Keratinocyte (primary cell): ENCODE measurements at regions not wholly inside any gene's neighbourhood (a gene's known extent, or its start where the extent isn't known, plus 50 kb on each side); places are given as distances from the start of the nearest gene placed in this dataset.

Experiments used
- DNase-seq: peaks from one replicate; pipeline ENCODE4 v3.0.0-alpha.2; 2011; ENCODE audit warnings: low read depth, missing footprints, low spot score
- FAIRE-seq: peaks from 2 replicates; lab custom pipeline; 2011; peaks lifted over from hg19 to GRCh38; lab: Jason Lieb, UNC
- H2AFZ ChIP-seq: 2 replicates; pipeline ENCODE4 v1.6.0; 2012; ENCODE audit warnings: low read length, control low read depth, inconsistent platforms; ENCODE audit not compliant: control insufficient read depth
- H3K27ac ChIP-seq: 2 replicates; pipeline ENCODE4 v1.5.1; 2011; ENCODE audit warnings: low read length; ENCODE audit not compliant: control insufficient read depth, insufficient read depth
- H3K27me3 ChIP-seq: 3 replicates; pipeline ENCODE4 v1.6.0; 2011; ENCODE audit warnings: low read length; ENCODE audit not compliant: control insufficient read depth, insufficient read depth; ENCODE audit errors: extremely low read depth
- H3K36me3 ChIP-seq, 2 experiments: 2 replicates in 1 of 2; 3 replicates in 1 of 2; pipeline ENCODE4 v1.5.1; 2011; ENCODE audit warnings: low read length in 2 of 2, mild to moderate bottlenecking in 1 of 2; ENCODE audit not compliant: control insufficient read depth in 2 of 2, insufficient read depth in 2 of 2; ENCODE audit errors: extremely low read depth in 1 of 2
- H3K4me1 ChIP-seq: 3 replicates; pipeline ENCODE4 v1.5.1; 2011; ENCODE audit warnings: low read length; ENCODE audit not compliant: control insufficient read depth, insufficient read depth; ENCODE audit errors: extremely low read depth
- H3K4me2 ChIP-seq: 3 replicates; pipeline ENCODE4 v1.6.0; 2011; ENCODE audit warnings: low read depth, low read length; ENCODE audit not compliant: control insufficient read depth, insufficient read depth; ENCODE audit errors: extremely low read depth
- H3K4me3 ChIP-seq, 3 experiments: fragments of 200-600 bp in 1 of 3; sonication (generic) in 1 of 3; 2 replicates in 2 of 3; 3 replicates in 1 of 3; pipeline ENCODE4 v1.5.1; 2011 to 2016; ENCODE audit warnings: low read length in 3 of 3, mild to moderate bottlenecking in 3 of 3, control low read depth in 2 of 3, inconsistent platforms in 1 of 3, low read depth in 1 of 3, mixed read lengths in 1 of 3, mixed run types in 1 of 3, moderate library complexity in 1 of 3; ENCODE audit not compliant: control insufficient read depth in 2 of 3, insufficient read depth in 2 of 3; ENCODE audit errors: extremely low read depth in 1 of 3
- H3K79me2 ChIP-seq: 2 replicates; pipeline ENCODE4 v1.6.0; 2012; ENCODE audit warnings: low read length; ENCODE audit not compliant: control insufficient read depth, insufficient read depth
- H3K9ac ChIP-seq: 3 replicates; pipeline ENCODE4 v1.6.0; 2011; ENCODE audit warnings: low read length; ENCODE audit not compliant: control insufficient read depth, insufficient read depth; ENCODE audit errors: extremely low read depth
- H3K9me1 ChIP-seq: 3 replicates; pipeline ENCODE4 v1.6.0; 2011; ENCODE audit warnings: low read length; ENCODE audit not compliant: control insufficient read depth, insufficient read depth; ENCODE audit errors: extremely low read depth
- H3K9me3 ChIP-seq: 2 replicates; pipeline ENCODE4 v1.5.1; 2012; ENCODE audit warnings: low read depth, low read length; ENCODE audit not compliant: control insufficient read depth
- H4K20me1 ChIP-seq: 3 replicates; pipeline ENCODE4 v1.6.0; 2011; ENCODE audit warnings: low read length; ENCODE audit not compliant: control insufficient read depth, insufficient read depth; ENCODE audit errors: extremely low read depth
- EZH2 ChIP-seq: IDR thresholded peaks from one replicate; pipeline ENCODE4 v1.6.1; 2012; ENCODE audit warnings: inconsistent platforms, mild to moderate bottlenecking, low read length, moderate library complexity
- dilution Hi-C: fragments of 300-500 bp; cut with MboI; formaldehyde crosslinking; loops from one replicate; pipeline ENCODE4 v1.7.0; 2020; ENCODE audit warnings: low sequenced_read_pairs; ENCODE audit not compliant: extremely low pct_ligation_motif_present
- TF ChIP-seq, protein P1 (sequence below), 3 experiments: IDR thresholded peaks in 1 of 3; conservative IDR thresholded peaks in 1 of 3; optimal IDR thresholded peaks in 1 of 3; 2 replicates in 2 of 3; 3 replicates in 1 of 3; pipeline versions ENCODE3 to v1.5.1; 2011; ENCODE audit warnings: low read length in 3 of 3, mild to moderate bottlenecking in 3 of 3, moderate library complexity in 2 of 3, control low read depth in 1 of 3, inconsistent platforms in 1 of 3; ENCODE audit not compliant: insufficient read depth in 2 of 3; ENCODE audit errors: extremely low read depth in 1 of 3

- no peak for FAIRE-seq
- H3K4me3 ChIP-seq = no peak overlapping the region
- no peak for DNase-seq
- no peaks in the 10 kb centered on the region for H3K79me2 ChIP-seq
- no peaks in the 10 kb centered on the region for H3K9me1 ChIP-seq
- H3K9me3 ChIP-seq = no peaks in the 10 kb centered on the region
- H4K20me1 ChIP-seq = no peaks in the 10 kb centered on the region
- no peak overlapping the region for H3K9ac ChIP-seq
- dilution Hi-C loops = no loop called here
- no peak overlapping the region for H3K4me2 ChIP-seq
- no peaks in the 10 kb centered on the region for H3K36me3 ChIP-seq
- no peaks in the 10 kb centered on the region for H3K4me1 ChIP-seq
- H3K27ac ChIP-seq = no peak overlapping the region
- no peaks in the 10 kb centered on the region for H3K27me3 ChIP-seq
- H2AFZ ChIP-seq = no peak overlapping the region
- no peak for TF ChIP-seq EZH2
- TF ChIP-seq, protein P1, sequence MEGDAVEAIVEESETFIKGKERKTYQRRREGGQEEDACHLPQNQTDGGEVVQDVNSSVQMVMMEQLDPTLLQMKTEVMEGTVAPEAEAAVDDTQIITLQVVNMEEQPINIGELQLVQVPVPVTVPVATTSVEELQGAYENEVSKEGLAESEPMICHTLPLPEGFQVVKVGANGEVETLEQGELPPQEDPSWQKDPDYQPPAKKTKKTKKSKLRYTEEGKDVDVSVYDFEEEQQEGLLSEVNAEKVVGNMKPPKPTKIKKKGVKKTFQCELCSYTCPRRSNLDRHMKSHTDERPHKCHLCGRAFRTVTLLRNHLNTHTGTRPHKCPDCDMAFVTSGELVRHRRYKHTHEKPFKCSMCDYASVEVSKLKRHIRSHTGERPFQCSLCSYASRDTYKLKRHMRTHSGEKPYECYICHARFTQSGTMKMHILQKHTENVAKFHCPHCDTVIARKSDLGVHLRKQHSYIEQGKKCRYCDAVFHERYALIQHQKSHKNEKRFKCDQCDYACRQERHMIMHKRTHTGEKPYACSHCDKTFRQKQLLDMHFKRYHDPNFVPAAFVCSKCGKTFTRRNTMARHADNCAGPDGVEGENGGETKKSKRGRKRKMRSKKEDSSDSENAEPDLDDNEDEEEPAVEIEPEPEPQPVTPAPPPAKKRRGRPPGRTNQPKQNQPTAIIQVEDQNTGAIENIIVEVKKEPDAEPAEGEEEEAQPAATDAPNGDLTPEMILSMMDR (optimal IDR thresholded peaks at IDR 0.05 in 1 of 3, IDR thresholded peaks at IDR 0.05 in 1 of 3, conservative IDR thresholded peaks at IDR 0.05 in 1 of 3; ENCODE audit: extremely low read depth in 1 of 3, insufficient read depth in 2 of 3, low read length in 3 of 3) = no peak
Observed at GRCh38 chr14:84566109-84566508, 963.8 kb upstream of the FLRT2 start.

- FAIRE-seq = no peak
- Histone ChIP-seq H3K9me1 (no peaks in the 10 kb centered on the region), H3K36me3 (no peaks in the 10 kb centered on the region), H3K4me2 (no peak overlapping the region), H3K9ac (no peak overlapping the region), H3K79me2 (no peaks in the 10 kb centered on the region), H4K20me1 (no peaks in the 10 kb centered on the region), H3K4me1 (no peaks in the 10 kb centered on the region), H3K27ac (no peak overlapping the region), H3K9me3 (no peaks in the 10 kb centered on the region), H3K4me3 (no peak overlapping the region), H2AFZ (no peak overlapping the region), H3K27me3 (no peaks in the 10 kb centered on the region)
- no peak for DNase-seq
- TF ChIP-seq, protein P1 (optimal IDR thresholded peaks at IDR 0.05 in 1 of 3, IDR thresholded peaks at IDR 0.05 in 1 of 3, conservative IDR thresholded peaks at IDR 0.05 in 1 of 3; ENCODE audit: extremely low read depth in 1 of 3, insufficient read depth in 2 of 3, low read length in 3 of 3) = no peak
- no peak for TF ChIP-seq EZH2
- dilution Hi-C loops = no loop called here
Observed at GRCh38 chr14:84575681-84576080, 954.3 kb upstream of the FLRT2 start.
